NCI-H446 (cell line): ENCODE measurements at regions not wholly inside any gene's neighbourhood (a gene's known extent, or its start where the extent isn't known, plus 50 kb on each side); places are given as distances from the start of the nearest gene placed in this dataset.

Experiments used
- DNase-seq, 2 experiments: peaks; one replicate each; lab custom pipeline; 2025; lab: John Stamatoyannopoulos, UW

DNA sequence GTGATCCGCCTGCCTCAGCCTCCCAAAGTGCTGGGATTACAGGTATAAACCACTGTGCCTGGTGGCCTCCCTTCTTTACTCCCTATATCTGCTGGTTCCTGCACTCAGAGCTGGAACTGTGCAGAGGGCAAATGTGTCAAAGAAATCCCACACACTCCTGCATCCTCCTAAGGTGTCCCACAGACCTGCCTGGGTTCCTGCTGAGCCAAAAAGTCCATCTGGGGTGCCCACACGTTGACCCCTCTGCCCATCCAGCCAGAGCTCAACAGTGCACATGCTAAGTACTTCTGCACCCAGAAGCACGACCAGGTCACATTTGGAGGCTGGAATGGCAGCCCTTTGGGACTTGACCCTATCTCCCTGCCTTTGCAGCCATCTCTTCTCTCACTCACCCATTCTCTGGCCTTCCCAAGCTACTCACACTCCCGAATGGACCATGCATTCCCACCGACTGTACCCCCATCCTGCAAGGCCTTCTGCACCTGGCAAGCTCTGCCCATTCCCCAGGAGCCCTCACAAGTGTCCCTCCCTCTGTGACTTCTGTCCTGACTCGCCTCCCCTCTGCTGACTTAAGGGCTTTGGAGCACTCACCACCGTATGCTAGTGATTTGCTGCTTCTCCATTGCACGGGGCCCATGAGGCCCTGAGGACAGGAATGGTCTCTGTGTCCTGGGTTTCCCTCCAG, 152.1 kb downstream of the KCTD15 start:
- no peak for DNase-seq

DNA sequence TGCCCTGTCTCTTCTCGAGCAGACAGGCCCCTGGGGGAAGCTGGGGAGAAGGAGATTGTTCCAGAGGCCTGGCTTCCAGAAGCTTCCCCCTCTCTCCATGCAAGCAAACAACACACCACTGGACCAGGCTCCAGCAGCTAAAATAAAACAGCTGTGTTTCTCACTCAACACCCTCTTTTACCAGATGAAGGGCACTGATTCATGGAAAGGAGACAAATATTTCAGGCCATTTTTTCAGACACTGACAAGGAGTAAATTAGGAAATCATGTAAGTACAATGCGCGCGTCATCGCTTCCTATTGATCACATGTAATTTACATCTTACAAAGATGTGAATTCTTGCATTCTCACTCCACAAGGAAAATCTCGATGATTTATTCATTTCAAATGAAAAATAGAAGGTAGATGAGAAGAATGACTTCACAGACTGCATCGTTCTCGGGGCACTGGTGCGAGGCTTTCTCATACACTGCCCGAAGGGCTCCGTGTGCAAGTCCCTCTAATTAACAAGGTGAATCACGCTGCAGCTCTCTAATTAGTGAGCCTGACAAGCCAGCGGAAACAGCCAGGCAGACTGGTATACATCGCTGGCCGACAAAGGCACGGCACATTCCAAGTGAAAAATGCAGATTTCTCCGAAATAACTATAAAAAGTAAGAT, 153.6 kb downstream of the KCTD15 start:
- DNase-seq = no peak

- DNase-seq = no peak
Measured at GRCh38 chr19:33953023-33953422, 156.4 kb downstream of the KCTD15 start.

DNA sequence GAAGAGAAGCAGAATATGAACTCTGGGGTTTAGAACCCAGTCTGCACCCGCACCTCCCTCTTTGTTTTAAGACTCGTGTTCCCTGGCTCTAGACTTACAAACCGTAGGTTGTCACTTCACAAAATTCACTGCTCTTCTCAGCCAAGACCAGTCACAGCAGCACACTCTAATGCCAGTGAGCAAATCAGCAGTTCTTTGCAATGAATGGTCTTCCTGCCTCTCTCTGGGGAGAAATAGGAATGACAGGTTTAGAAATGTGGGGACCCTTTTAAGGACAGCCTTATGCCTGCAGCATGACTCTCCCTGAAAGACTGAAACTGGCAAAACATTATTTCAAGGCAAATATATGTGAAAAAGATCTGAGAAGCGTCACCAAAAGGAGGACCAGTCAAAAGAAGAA, 156.9 kb downstream of the KCTD15 start:
- DNase-seq = no peak

- DNase-seq = no peak
Measured at GRCh38 chr19:33954686-33955085, 158.0 kb downstream of the KCTD15 start.

- DNase-seq = no peak
Measured at GRCh38 chr19:33956941-33957340, 160.3 kb downstream of the KCTD15 start.

DNA sequence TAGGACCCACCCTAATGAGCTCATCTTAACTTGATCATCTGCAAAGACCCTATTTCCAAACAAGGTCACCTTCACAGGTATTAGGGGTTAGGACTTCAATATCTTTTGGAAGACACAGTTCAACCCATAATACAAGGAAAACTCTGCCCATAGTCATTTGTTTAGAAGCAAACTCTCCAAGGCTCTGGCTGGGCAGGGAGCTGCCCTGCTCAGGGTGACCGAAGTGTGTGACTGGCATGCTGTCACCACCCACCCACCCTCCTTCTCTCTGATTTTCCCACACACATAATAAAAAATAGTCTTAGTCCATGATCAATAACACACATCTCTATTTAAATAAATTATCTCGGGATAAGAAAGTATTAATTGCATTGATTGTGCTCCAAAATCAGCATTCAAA, 161.1 kb downstream of the KCTD15 start:
- no peak for DNase-seq

- DNase-seq = no peak
Measured at GRCh38 chr19:33960566-33960965, 163.9 kb downstream of the KCTD15 start.

- no peak for DNase-seq
Measured at GRCh38 chr19:33962161-33962560, 165.5 kb downstream of the KCTD15 start.

GRCh38 chr19:33963514-33963913, 166.8 kb downstream of the KCTD15 start:
- DNase-seq = no peak

DNA sequence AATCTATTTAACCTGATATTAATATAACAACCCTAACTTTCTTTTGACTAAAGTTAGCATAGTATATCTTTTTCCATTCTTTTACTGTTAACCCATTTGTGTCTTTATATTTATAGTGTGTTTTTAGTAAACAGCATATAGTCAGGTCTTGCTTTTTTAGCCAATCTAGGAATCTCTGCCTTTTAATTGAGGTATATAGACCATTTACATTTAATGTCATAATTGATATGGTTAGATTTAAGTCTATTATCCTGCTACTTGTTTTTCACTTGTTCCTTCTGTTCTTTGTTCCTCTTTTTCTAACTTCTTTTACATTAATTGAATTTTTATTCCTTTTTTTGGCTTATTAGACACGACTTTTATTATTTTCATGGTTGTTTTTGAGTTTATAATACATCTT, 174.4 kb downstream of the KCTD15 start:
- no peak for DNase-seq

DNA sequence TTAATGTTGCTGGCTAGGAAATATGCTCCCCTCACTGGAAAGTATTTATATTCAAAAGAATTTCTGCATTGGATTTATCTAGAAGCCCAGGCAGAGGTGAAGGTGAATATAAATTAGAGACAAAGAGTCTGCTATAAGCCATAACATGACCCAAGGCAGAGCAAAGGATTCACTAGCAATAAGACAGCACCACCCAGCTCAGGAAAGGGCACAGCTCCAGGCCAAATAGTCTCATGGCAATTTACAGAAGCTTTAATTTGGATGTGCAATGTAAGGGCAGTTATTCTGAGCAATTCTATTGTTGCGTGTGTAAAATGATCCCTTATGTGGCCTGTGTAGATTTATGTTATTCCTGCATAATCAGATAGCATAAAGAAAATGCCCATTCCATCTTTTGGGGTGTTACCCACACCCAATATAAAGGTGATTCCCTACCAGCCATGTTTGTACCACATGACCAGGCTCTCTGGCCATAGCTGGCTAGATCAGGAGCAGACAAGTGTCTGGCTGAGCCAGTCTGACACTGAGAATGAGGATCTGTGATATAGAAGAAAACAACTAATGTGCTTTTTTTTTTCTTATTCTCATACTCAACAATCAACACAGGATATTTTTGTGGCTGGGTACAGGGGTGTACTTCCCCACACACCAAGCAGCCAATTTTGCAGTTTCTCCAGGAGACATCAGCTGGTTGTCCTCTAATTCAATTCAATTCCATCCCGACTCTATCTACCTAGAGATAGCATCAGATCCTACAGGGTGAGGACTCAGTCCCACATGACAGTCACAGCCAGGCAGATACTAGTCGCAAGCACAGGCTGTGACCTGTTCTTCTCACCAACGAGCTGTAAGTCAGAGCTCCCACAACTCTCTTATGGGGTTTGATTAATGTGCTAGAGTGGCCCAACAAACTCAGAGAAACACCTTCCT, 181.4 kb downstream of the KCTD15 start:
- no peak for DNase-seq

DNA sequence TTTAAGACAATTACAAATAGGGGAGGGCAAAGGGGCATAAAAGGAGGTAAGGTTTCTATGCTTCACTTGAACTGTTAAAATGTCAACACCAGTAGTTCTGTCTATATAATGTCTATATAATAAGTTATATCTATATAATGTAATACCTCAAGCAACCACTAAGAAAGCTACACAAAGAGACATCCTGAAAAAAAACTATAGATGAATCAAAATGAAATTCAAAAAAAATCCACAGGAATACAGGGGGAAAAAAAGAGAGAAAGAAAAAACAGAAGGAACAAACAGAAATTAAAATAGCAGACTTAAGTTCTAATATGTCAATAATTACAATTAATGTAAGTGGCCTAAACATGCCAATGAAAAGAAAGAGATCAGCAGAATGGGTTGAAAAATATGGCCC, 186.0 kb downstream of the KCTD15 start:
- DNase-seq = no peak

GRCh38 chr19:33988601-33989000, 183.7 kb upstream of the LSM14A start:
- no peak for DNase-seq

GRCh38 chr19:33997690-33998089, 174.6 kb upstream of the LSM14A start:
- DNase-seq = no peak

DNA sequence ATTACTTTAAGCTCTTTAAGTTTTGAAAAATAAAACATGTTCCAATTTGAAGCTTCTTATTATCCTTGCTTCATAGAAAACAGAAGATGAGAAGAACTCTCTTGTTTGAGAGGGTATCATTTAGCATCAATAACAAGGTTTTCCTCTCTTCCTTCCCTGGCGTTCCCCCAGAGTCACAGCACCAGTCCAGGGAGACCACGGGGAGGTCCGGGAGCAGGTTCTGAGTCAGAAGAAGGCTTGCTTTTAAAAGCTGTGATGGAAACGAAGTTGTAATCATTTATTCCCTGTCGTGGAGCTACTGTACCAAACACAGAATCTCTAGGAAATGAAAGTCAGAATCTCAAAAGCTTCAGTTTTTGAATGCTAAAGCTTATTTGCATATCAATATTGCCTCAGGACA, 174.0 kb upstream of the LSM14A start:
- DNase-seq = no peak

DNA sequence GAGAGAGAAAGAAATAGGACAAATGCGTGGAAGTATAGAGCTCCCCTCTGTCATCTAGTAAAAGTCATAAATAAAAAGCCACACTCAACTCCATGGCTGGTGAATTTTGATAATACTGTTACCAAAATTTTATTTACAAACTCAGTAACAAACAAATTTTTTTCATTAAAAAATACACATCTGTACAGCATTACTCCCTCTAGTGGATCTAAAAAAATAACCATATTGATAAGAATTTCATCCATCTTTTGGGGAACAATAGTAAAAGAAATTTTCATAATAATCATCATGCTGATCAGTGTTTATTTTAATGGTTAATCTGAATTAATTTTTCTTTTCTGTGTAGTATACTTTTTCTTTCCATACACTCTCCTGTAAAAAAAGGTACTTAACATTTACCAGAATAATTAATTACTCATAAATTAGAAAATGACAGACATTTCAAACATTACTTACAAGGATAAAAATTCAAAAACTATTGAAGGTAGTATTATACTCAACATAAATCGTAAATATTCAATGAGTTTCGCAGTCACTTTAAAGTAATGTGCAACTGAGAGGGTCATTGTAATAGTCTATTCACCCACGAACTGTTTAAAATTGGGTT, 173.5 kb upstream of the LSM14A start:
- DNase-seq = no peak

GRCh38 chr19:34017024-34017423, 155.3 kb upstream of the LSM14A start:
- no peak for DNase-seq

- no peak for DNase-seq
Measured at GRCh38 chr19:34017601-34018000, 154.7 kb upstream of the LSM14A start.

- no peak for DNase-seq
Measured at GRCh38 chr19:34018546-34018945, 153.8 kb upstream of the LSM14A start.

- no peak for DNase-seq
Measured at GRCh38 chr19:34023381-34023780, 148.9 kb upstream of the LSM14A start.

DNA sequence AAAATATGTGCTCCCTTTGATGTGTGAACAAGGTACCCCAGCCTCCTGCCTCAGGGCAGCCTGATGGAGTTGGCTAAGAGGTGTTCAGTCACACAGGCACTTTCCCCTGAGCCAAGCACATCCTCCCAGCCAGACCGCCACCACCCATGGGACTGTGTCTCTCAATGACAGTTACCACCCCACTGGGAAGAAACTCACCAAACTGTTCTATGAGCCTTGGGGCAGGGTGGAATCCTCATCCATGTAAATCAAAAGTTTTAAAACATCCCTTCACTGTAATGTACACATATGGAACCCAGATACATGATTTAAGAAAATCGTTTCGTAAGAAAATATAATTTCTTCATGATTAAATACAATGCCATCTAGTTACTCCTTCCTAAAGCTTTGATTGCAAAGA, 138.4 kb upstream of the LSM14A start:
- DNase-seq = no peak
